ENCODE measurements at regions not wholly inside any gene's neighbourhood (a gene's known extent, or its start where the extent isn't known, plus 50 kb on each side); places are given as distances from the start of the nearest gene placed in this dataset.

- TF ChIP-seq CHD7 (IDR thresholded peaks at IDR 0.05; ENCODE audit: insufficient replicate concordance, low read length), result no peak
- TF ChIP-seq PHF8 (conservative IDR thresholded peaks at IDR 0.05; ENCODE audit: low read depth, low read length), result no peak
- no peak for TF ChIP-seq JUN (IDR thresholded peaks at IDR 0.05; ENCODE audit: low read depth, low read length)
- no peak for TF ChIP-seq RAD21 (IDR thresholded peaks at IDR 0.05 in 1 of 2, conservative IDR thresholded peaks at IDR 0.05 in 1 of 2; ENCODE audit: low read depth in 2 of 2, low read length in 2 of 2)
- TF ChIP-seq RXRA (IDR thresholded peaks at IDR 0.05; ENCODE audit: insufficient read depth, low read depth, low read length), result no peak
- no peak for TF ChIP-seq CBX8 (IDR thresholded peaks at IDR 0.05; ENCODE audit: borderline replicate concordance, low read depth, low read length)
- TF ChIP-seq GABPA (IDR thresholded peaks at IDR 0.05; ENCODE audit: borderline replicate concordance, insufficient read depth, low read length), result no peak
- no peak for TF ChIP-seq CREB1 (IDR thresholded peaks at IDR 0.05)
- TF ChIP-seq SP1 (IDR thresholded peaks at IDR 0.05; ENCODE audit: low read depth, low read length), result no peak
- TF ChIP-seq SIRT6 (IDR thresholded peaks at IDR 0.05; ENCODE audit: low read length), result no peak
- no peak for TF ChIP-seq MAX (IDR thresholded peaks at IDR 0.05)
These were observed 107.5 kb upstream of the RBPJ start (continued) for GRCh38 chr4:26213317-26213716.

All from H1 (cell line).